HEK293 (cell line): ENCODE measurements at regions not wholly inside any gene's neighbourhood (a gene's known extent, or its start where the extent isn't known, plus 50 kb on each side); places are given as distances from the start of the nearest gene placed in this dataset.
"Not testable (repeated sequence)": the region's sequence is repeated elsewhere in the genome, so short reads cannot be mapped to it uniquely, and the experiment has no call there.

Experiments
- CTCF ChIA-PET: fragments of 350-600 bp; formaldehyde crosslinking; extraction: SDS; loops from one replicate; lab custom pipeline; 2021; ENCODE audit warnings: antibody characterized with exemption; lab: Yijun Ruan, JAX
- POLR2A ChIA-PET: fragments of 300-600 bp; formaldehyde crosslinking; extraction: SDS; loops from one replicate; lab custom pipeline; 2020; ENCODE audit warnings: antibody characterized with exemption, inconsistent platforms; lab: Yijun Ruan, JAX
- H3K27ac ChIP-seq: fragments of 200-500 bp; sonication (Bioruptor generic); 2 replicates; pipeline ENCODE4 v1.5.1; 2014; ENCODE audit warnings: low read depth, low read length, control low read depth, inconsistent platforms; ENCODE audit errors: extremely low read depth
- H3K36me3 ChIP-seq, 2 experiments: fragments of 200-500 bp in 1 of 2; sonication (Bioruptor generic) in 1 of 2; 1 replicate in 1 of 2; 2 replicates in 1 of 2; pipeline ENCODE4 v1.5.1; 2014 to 2017; ENCODE audit warnings: inconsistent platforms in 2 of 2, low read length in 2 of 2; ENCODE audit not compliant: control insufficient read depth in 2 of 2, insufficient read depth in 1 of 2
- H3K4me1 ChIP-seq: fragments of 200-500 bp; sonication (Bioruptor generic); 2 replicates; pipeline ENCODE4 v1.5.1; 2014; ENCODE audit warnings: mild to moderate bottlenecking, low read length, inconsistent platforms; ENCODE audit not compliant: control insufficient read depth, insufficient read depth
- H3K4me3 ChIP-seq: 2 replicates; pipeline ENCODE4 v1.5.1; 2011; ENCODE audit warnings: low read depth, mild to moderate bottlenecking, control low read depth, low read length, moderate library complexity
- H3K9me3 ChIP-seq: fragments of 200-500 bp; sonication (Bioruptor generic); 2 replicates; pipeline ENCODE4 v1.5.1; 2014; ENCODE audit warnings: low read depth, low read length, inconsistent platforms; ENCODE audit not compliant: control insufficient read depth, insufficient read depth
- BCL11A ChIP-seq: fragments of 450-650 bp; formaldehyde crosslinking; IDR thresholded peaks from 2 replicates; pipeline ENCODE4 v1.5.1; 2016; ENCODE audit warnings: low read depth, missing biosample characterization, missing genetic modification characterization
- HOXA7 ChIP-seq: sonication (generic); formaldehyde crosslinking; IDR thresholded peaks from 2 replicates; pipeline ENCODE4 v1.8.1; 2022; ENCODE audit warnings: missing genetic modification reagents, borderline replicate concordance
- KLF10 ChIP-seq: fragments of 450-650 bp; IDR thresholded peaks from 2 replicates; pipeline ENCODE4 v1.5.1; 2018; ENCODE audit warnings: missing biosample characterization, mild to moderate bottlenecking, missing genetic modification characterization
- KLF9 ChIP-seq: fragments of 450-650 bp; formaldehyde crosslinking; IDR thresholded peaks from 2 replicates; pipeline ENCODE4 v1.5.1; 2016; ENCODE audit warnings: missing biosample characterization, missing genetic modification characterization, low read depth
- MYNN ChIP-seq: fragments of 450-650 bp; formaldehyde crosslinking; IDR thresholded peaks from 2 replicates; pipeline ENCODE4 v1.5.1; 2016; ENCODE audit warnings: missing biosample characterization, missing genetic modification characterization, borderline replicate concordance
- REPIN1 ChIP-seq: fragments of 450-650 bp; formaldehyde crosslinking; IDR thresholded peaks from 2 replicates; pipeline ENCODE4 v1.5.1; 2017; ENCODE audit warnings: missing biosample characterization, missing genetic modification characterization, low read depth
- SP2 ChIP-seq: fragments of 450-650 bp; formaldehyde crosslinking; IDR thresholded peaks from 2 replicates; pipeline ENCODE4 v1.5.1; 2016; ENCODE audit warnings: missing biosample characterization, missing genetic modification characterization
- YY2 ChIP-seq: fragments of 450-650 bp; formaldehyde crosslinking; IDR thresholded peaks from 2 replicates; pipeline ENCODE4 v1.5.1; 2016; ENCODE audit warnings: missing biosample characterization, missing genetic modification characterization
- ZNF114 ChIP-seq: fragments of 450-650 bp; formaldehyde crosslinking; IDR thresholded peaks from 2 replicates; pipeline ENCODE4 v1.5.0; 2017; ENCODE audit warnings: missing biosample characterization, missing genetic modification characterization
- ZNF169 ChIP-seq: fragments of 450-650 bp; formaldehyde crosslinking; IDR thresholded peaks from 2 replicates; pipeline ENCODE4 v1.5.1; 2016; ENCODE audit warnings: missing biosample characterization, missing genetic modification characterization
- ZNF174 ChIP-seq: fragments of 450-650 bp; formaldehyde crosslinking; IDR thresholded peaks from 2 replicates; pipeline ENCODE4 v1.5.0; 2017; ENCODE audit warnings: missing biosample characterization, mild to moderate bottlenecking, missing genetic modification characterization
- ZNF2 ChIP-seq: fragments of 450-650 bp; formaldehyde crosslinking; IDR thresholded peaks from 2 replicates; pipeline ENCODE4 v1.5.1; 2016; ENCODE audit warnings: missing biosample characterization, missing genetic modification characterization
- ZNF248 ChIP-seq: fragments of 450-650 bp; formaldehyde crosslinking; IDR thresholded peaks from 2 replicates; pipeline ENCODE4 v1.5.1; 2017; ENCODE audit warnings: missing biosample characterization, missing genetic modification characterization
- ZNF37A ChIP-seq: fragments of 450-650 bp; IDR thresholded peaks from 2 replicates; pipeline ENCODE4 v1.5.1; 2018; ENCODE audit warnings: missing biosample characterization, missing genetic modification characterization
- ZNF394 ChIP-seq: fragments of 450-650 bp; formaldehyde crosslinking; IDR thresholded peaks from 2 replicates; pipeline ENCODE4 v1.5.1; 2016; ENCODE audit warnings: missing biosample characterization, missing genetic modification characterization, mild to moderate bottlenecking, moderate library complexity, borderline replicate concordance
- ZNF629 ChIP-seq: fragments of 450-650 bp; formaldehyde crosslinking; IDR thresholded peaks from 2 replicates; pipeline ENCODE4 v1.5.1; 2017; ENCODE audit warnings: missing biosample characterization, missing genetic modification characterization
- ZNF76 ChIP-seq: fragments of 450-650 bp; formaldehyde crosslinking; IDR thresholded peaks from 2 replicates; pipeline ENCODE4; 2016; ENCODE audit warnings: low read depth, missing biosample characterization, missing genetic modification characterization, borderline replicate concordance
- ZNF768 ChIP-seq: fragments of 450-650 bp; formaldehyde crosslinking; IDR thresholded peaks from 2 replicates; pipeline ENCODE4 v1.5.1; 2018; ENCODE audit warnings: missing biosample characterization, mild to moderate bottlenecking, missing genetic modification characterization
- ZSCAN23 ChIP-seq: fragments of 450-650 bp; formaldehyde crosslinking; IDR thresholded peaks from 2 replicates; pipeline ENCODE4 v1.5.1; 2016; ENCODE audit warnings: missing biosample characterization, missing genetic modification characterization
- TF ChIP-seq, protein P1 (sequence below): fragments of 450-650 bp; formaldehyde crosslinking; IDR thresholded peaks from 2 replicates; pipeline ENCODE4 v1.5.1; 2016; ENCODE audit warnings: missing biosample characterization, missing genetic modification characterization
- TF ChIP-seq, protein P2 (sequence below): fragments of 450-650 bp; formaldehyde crosslinking; IDR thresholded peaks from 2 replicates; pipeline ENCODE4 v1.5.1; 2016; ENCODE audit warnings: missing biosample characterization, missing genetic modification characterization

DNA sequence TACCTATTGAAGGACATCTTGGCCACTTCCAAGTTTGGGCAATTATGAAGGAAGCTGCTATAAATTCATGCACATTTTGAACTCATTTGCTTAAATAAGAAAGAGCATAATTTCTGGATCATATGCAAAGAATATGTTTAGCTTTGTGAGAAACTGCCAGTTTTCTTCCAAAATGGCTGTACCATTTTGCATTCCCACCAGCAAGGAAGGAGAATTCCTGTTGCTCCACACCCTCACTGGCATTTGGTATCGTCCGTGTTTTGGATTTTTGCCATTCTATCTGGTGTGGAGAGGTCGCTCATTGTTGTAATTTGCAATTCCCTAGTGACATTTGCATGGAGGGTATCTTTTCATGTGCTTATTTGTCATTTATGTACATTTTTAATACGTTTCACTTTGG is 339.3 kb downstream of the DAD1 start:
- Histone ChIP-seq H3K4me1 (no peaks in the 10 kb centered on the region), H3K4me3 (no peak overlapping the region), H3K27ac (no peak overlapping the region), H3K9me3 (no peaks in the 10 kb centered on the region), H3K36me3 (no peaks in the 10 kb centered on the region)
- ChIA-PET POLR2A (no interaction called here), CTCF (interaction anchor here (0.7 kb wide), 1 partner anchor 224 kb away, joined by 3 read pairs; no protein-coding TSS in a partner anchor)
- TF ChIP-seq, protein P1, sequence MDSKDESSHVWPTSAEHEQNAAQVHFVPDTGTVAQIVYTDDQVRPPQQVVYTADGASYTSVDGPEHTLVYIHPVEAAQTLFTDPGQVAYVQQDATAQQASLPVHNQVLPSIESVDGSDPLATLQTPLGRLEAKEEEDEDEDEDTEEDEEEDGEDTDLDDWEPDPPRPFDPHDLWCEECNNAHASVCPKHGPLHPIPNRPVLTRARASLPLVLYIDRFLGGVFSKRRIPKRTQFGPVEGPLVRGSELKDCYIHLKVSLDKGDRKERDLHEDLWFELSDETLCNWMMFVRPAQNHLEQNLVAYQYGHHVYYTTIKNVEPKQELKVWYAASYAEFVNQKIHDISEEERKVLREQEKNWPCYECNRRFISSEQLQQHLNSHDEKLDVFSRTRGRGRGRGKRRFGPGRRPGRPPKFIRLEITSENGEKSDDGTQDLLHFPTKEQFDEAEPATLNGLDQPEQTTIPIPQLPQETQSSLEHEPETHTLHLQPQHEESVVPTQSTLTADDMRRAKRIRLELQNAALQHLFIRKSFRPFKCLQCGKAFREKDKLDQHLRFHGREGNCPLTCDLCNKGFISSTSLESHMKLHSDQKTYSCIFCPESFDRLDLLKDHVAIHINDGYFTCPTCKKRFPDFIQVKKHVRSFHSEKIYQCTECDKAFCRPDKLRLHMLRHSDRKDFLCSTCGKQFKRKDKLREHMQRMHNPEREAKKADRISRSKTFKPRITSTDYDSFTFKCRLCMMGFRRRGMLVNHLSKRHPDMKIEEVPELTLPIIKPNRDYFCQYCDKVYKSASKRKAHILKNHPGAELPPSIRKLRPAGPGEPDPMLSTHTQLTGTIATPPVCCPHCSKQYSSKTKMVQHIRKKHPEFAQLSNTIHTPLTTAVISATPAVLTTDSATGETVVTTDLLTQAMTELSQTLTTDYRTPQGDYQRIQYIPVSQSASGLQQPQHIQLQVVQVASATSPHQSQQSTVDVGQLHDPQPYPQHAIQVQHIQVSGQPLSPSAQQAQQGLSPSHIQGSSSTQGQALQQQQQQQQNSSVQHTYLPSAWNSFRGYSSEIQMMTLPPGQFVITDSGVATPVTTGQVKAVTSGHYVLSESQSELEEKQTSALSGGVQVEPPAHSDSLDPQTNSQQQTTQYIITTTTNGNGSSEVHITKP, result peak; percentile 54
- TF ChIP-seq ZNF248, result no peak

DNA sequence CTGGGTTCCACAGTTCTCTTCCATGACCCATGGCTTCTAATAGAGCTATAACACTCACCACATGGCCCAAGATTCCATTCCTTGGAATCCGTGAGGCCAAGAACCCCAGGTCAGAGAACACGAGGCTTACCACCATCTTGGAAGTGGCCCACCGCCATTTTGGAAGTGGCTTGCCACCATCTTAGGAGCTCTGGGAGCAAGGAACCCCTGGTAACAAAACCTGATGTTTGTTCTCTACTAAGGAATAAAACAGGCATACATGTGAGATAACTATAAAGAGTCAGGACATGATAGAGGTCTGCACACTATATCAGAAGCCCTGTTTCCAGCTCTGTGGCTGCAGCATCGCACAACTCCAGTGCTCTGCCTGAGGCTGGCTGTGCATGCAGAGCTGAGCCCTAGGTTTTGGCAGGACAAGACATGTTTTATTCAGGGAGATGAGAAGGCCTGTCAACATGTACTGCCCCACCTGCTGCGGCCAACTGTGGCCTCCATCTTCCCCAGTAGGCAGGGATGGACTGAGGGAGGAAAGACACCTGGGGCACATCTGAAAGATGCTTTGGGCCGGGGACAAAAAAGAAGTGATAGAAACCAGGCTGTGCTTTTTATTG is 344.9 kb downstream of the DAD1 start:
- no peaks in the 10 kb centered on the region for H3K36me3 ChIP-seq
- ChIA-PET POLR2A (no interaction called here), CTCF (interaction anchor here (0.7 to 1.6 kb wide), 3 partner anchors 20 to 76 kb away, joined by 3 to 5 read pairs (median 3); no protein-coding TSS in a partner anchor)
- no peak for TF ChIP-seq SP2 (tag by site-specific recombination)
- TF ChIP-seq ZNF394, result no peak
- no peak for TF ChIP-seq YY2
- TF ChIP-seq, protein P2, sequence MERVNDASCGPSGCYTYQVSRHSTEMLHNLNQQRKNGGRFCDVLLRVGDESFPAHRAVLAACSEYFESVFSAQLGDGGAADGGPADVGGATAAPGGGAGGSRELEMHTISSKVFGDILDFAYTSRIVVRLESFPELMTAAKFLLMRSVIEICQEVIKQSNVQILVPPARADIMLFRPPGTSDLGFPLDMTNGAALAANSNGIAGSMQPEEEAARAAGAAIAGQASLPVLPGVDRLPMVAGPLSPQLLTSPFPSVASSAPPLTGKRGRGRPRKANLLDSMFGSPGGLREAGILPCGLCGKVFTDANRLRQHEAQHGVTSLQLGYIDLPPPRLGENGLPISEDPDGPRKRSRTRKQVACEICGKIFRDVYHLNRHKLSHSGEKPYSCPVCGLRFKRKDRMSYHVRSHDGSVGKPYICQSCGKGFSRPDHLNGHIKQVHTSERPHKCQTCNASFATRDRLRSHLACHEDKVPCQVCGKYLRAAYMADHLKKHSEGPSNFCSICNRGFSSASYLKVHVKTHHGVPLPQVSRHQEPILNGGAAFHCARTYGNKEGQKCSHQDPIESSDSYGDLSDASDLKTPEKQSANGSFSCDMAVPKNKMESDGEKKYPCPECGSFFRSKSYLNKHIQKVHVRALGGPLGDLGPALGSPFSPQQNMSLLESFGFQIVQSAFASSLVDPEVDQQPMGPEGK (tag by site-specific recombination), result no peak
- TF ChIP-seq ZNF629, result no peak
- TF ChIP-seq HOXA7 (CRISPR knock-in tag), result no peak
- no peak for TF ChIP-seq ZNF76 (tag by site-specific recombination)
- no peak for TF ChIP-seq ZNF114 (tag by site-specific recombination)
- TF ChIP-seq ZNF174 (tag by site-specific recombination), result no peak
- TF ChIP-seq ZNF2 (tag by site-specific recombination), result no peak
- no peak for TF ChIP-seq ZNF169
- TF ChIP-seq ZSCAN23 (tag by site-specific recombination), result no peak
- TF ChIP-seq KLF10, result no peak
- TF ChIP-seq KLF9 (tag by site-specific recombination), result no peak
- TF ChIP-seq BCL11A (tag by site-specific recombination), result no peak
- no peak for TF ChIP-seq ZNF37A (tag by site-specific recombination)
- TF ChIP-seq REPIN1, result no peak
- TF ChIP-seq ZNF768 (tag by site-specific recombination), result no peak
- TF ChIP-seq MYNN, result no peak
- no peaks in the 10 kb centered on the region for H3K4me1 ChIP-seq
- no peak overlapping the region for H3K4me3 ChIP-seq
- no peaks in the 10 kb centered on the region for H3K9me3 ChIP-seq
- no peak overlapping the region for H3K27ac ChIP-seq

- H3K36me3 ChIP-seq, H3K9me3 ChIP-seq, H3K27ac ChIP-seq, H3K4me3 ChIP-seq, POLR2A ChIA-PET, H3K4me1 ChIP-seq: not testable (repeated sequence)
- CTCF ChIA-PET, result interaction anchor here (0.7 to 2.7 kb wide), 2 partner anchors 11 to 18 kb away, joined by 3 to 8 read pairs; no protein-coding TSS in a partner anchor
These were observed 350.7 kb downstream of the DAD1 start for GRCh38 chr14:22238320-22238719.
